ENCODE measurements at regions not wholly inside any gene's neighbourhood (a gene's known extent, or its start where the extent isn't known, plus 50 kb on each side); places are given as distances from the start of the nearest gene placed in this dataset.

DNA sequence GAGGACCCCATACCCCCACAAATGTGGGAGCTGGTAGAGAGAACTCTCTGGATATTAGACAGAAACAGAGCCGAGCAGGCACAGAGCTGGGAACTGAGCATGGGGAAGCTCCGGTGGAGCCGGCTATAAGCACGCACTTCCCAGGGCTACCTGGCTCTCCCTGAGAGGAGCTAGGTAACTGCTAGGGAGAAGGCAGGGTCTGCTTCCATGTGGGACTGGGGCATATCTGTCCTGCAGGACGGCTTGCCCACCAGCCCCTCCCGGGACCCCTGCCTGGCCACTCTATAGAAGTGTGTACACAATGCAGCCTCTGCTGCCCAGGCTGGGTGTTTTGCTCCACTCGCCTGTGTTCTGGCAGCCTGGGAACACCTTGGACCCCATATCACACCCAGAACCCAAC lies 1537.0 kb upstream of the CDH9 start:
- DNase-seq (ENCODE audit: extremely low spot score), result no peak
- ChIA-PET POLR2A (no interaction called here), CTCF (no interaction called here)
- TF ChIP-seq, protein P1, sequence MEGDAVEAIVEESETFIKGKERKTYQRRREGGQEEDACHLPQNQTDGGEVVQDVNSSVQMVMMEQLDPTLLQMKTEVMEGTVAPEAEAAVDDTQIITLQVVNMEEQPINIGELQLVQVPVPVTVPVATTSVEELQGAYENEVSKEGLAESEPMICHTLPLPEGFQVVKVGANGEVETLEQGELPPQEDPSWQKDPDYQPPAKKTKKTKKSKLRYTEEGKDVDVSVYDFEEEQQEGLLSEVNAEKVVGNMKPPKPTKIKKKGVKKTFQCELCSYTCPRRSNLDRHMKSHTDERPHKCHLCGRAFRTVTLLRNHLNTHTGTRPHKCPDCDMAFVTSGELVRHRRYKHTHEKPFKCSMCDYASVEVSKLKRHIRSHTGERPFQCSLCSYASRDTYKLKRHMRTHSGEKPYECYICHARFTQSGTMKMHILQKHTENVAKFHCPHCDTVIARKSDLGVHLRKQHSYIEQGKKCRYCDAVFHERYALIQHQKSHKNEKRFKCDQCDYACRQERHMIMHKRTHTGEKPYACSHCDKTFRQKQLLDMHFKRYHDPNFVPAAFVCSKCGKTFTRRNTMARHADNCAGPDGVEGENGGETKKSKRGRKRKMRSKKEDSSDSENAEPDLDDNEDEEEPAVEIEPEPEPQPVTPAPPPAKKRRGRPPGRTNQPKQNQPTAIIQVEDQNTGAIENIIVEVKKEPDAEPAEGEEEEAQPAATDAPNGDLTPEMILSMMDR (IDR thresholded peaks at IDR 0.05; ENCODE audit: control extremely low read depth, extremely low read depth, low read depth, missing control alignments), result no peak

DNA sequence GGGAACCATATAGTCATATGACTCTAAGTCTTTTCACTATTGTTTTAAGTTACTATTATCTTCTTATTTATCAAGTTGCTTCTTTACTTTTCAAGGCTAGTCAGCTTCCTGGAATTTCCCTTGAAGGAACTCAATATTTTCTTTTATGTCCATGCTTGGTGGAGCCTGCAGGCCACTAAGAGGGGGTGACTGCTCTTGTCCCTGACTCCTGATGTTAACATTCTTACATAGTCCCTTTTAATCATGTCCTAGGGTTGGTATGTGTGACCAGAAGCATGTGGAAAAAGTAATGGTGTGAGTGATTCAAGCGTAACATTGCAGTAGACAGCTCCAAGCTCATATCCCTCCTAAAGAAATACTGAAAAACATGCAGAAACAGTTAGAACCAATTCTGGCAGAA lies 1536.2 kb upstream of the CDH9 start:
- CTCF ChIA-PET, result no interaction called here
- TF ChIP-seq, protein P1 (IDR thresholded peaks at IDR 0.05; ENCODE audit: control extremely low read depth, extremely low read depth, low read depth, missing control alignments), result no peak

DNA sequence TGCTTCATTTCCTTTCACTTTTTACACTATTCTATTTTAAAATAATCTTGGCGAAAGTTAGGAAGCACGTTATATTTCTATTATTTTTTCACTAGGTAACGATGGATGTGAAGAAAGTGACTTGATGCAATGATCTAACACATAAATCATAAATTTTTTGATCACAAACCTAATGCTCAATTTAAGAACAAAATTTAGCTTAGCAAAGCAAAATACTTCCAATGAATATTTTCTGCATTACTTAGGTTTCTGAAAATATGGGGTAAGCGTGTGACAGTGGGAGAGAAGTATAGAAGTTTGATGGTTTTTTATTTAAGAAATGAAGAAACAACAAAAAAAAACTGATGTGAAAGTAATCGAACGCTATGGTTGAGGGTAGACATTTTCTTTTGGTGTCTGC lies 1528.7 kb upstream of the CDH9 start:
- CTCF ChIA-PET, result no interaction called here
- POLR2A ChIA-PET, result no interaction called here
- no peak for DNase-seq (ENCODE audit: extremely low spot score)
- TF ChIP-seq, protein P1 (IDR thresholded peaks at IDR 0.05; ENCODE audit: control extremely low read depth, extremely low read depth, low read depth, missing control alignments), result no peak

More for the DNA sequence above, 1536.2 kb upstream of the CDH9 start:
- POLR2A ChIA-PET, result no interaction called here
- DNase-seq (ENCODE audit: extremely low spot score), result no peak

DNA sequence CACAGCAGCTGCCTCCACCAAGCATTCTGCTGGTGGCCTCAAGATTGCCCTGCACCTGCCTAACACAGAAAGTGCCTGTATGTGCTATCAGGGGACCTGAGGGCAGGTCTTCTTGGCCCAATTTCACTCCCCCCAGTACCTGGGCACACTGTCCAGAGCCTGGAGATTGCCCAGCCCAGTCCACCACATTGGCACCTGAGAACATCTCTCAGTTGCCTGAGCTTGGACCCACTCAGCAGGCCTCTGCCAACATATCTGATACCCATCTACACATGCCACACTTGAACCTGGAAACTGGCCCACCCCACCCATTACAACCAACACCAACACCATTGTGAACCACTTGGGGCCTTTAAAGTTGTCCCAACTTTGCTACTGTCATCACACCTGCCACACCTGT lies 1523.1 kb upstream of the CDH9 start:
- TF ChIP-seq, protein P1 (IDR thresholded peaks at IDR 0.05; ENCODE audit: control extremely low read depth, extremely low read depth, low read depth, missing control alignments), result no peak
- CTCF ChIA-PET, result no interaction called here
- POLR2A ChIA-PET, result no interaction called here
- no peak for DNase-seq (ENCODE audit: extremely low spot score)

DNA sequence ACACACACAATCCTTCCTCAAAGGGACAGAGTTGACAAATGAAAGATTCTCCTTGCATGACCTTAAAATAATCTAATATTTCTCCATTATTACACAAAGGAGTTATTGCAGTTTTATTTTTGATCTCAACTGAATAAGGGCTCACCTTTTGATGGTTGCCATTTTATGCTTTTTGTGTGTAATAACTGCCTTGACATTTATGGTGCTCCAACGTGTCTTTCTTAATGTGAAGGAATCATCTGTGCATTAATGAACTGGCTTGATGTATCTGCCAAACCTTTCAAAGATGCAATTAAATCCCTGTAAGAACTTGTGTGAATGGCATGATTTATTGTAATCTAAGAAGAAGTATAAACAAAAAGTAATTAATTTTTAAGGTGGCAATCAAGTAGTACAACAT lies 1519.8 kb upstream of the CDH9 start:
- CTCF ChIA-PET, result no interaction called here
- TF ChIP-seq, protein P1 (IDR thresholded peaks at IDR 0.05; ENCODE audit: control extremely low read depth, extremely low read depth, low read depth, missing control alignments), result no peak
- DNase-seq (ENCODE audit: extremely low spot score), result no peak
- POLR2A ChIA-PET, result no interaction called here

DNA sequence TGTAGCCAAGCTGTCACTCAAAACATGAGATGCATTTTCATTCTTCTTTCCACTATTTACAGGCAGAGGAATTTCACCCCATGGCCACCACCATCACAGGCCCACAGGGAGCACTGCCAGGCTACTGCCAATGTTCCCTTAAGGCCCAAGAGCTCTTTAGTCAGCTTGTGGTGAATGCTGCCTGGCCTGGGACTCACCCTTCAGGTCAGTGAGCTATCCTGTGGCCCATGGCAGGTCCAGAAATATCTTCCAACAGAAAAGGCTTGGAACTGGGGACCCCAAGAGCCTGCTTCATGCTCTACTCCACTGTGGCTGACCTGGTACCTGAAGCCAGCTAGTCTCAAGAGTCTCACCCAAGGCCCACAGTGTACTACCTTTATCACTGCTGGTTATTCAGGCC lies 1518.7 kb upstream of the CDH9 start:
- ChIA-PET POLR2A (no interaction called here), CTCF (interaction anchor here (0.9 kb wide), 1 partner anchor 8 kb away, joined by 4 read pairs; no protein-coding TSS in a partner anchor)
- TF ChIP-seq, protein P1 (IDR thresholded peaks at IDR 0.05; ENCODE audit: control extremely low read depth, extremely low read depth, low read depth, missing control alignments), result no peak
- no peak for DNase-seq (ENCODE audit: extremely low spot score)

DNA sequence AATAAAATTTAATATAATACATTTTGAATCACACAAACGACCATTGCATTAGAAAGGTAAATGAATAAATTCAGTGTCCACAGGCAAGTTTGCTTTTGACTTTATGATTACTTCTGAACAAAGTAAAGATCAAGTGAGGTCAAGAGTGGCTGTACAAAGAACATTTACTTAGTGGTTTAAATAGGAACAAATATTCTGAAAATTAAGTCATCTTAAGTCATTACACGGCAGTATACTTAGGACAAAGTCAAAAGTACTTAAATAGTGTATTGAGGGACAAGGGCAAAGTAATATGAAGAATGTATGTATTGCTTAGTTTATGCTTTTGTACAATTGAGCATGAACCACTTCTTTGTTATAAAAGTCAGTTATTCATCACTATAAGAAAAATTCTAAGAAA lies 1511.2 kb upstream of the CDH9 start:
- DNase-seq (ENCODE audit: extremely low spot score), result no peak
- ChIA-PET POLR2A (no interaction called here), CTCF (interaction anchor here (1.2 kb wide), 1 partner anchor 8 kb away, joined by 4 read pairs; no protein-coding TSS in a partner anchor)
- TF ChIP-seq, protein P1 (IDR thresholded peaks at IDR 0.05; ENCODE audit: control extremely low read depth, extremely low read depth, low read depth, missing control alignments), result no peak

Data from GM10248 (cell line).